SK-MEL-5 (cell line): ENCODE measurements at regions not wholly inside any gene's neighbourhood (a gene's known extent, or its start where the extent isn't known, plus 50 kb on each side); places are given as distances from the start of the nearest gene placed in this dataset.

Experiments
- DNase-seq: peaks from one replicate; pipeline ENCODE4 v3.0.0-alpha.2; 2016; ENCODE audit warnings: low read depth, low spot score
- in situ Hi-C: cut with HindIII; loops from 2 replicates; pipeline ENCODE4 v1.10.0; 2016; ENCODE audit warnings: low sequenced_read_pairs, high pct_unique_total_duplicates, low pct_unique_long_range_greater_than_20kb

DNA sequence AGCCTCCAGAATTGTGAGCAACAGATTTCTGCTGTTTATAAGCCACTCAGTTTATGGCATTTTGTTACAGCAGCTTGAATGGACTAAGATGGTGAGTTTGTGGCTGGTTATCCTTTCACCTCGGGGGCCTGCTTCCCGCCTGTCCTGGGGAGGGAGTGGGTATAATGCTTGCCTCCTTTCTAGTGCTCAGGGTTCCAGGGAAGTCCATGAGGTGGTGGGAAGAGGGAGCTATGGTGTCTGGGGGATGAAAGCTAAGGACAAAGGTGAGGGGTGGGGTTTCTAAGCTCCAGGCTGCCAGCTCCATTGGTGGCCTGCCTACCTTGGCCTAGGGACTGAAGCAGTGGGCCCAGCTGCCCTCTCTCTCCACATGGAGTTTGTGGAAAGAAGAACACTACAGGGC lies 50.2 kb upstream of the SDK2 start:
- in situ Hi-C loops: no loop called here
- no peak for DNase-seq

DNA sequence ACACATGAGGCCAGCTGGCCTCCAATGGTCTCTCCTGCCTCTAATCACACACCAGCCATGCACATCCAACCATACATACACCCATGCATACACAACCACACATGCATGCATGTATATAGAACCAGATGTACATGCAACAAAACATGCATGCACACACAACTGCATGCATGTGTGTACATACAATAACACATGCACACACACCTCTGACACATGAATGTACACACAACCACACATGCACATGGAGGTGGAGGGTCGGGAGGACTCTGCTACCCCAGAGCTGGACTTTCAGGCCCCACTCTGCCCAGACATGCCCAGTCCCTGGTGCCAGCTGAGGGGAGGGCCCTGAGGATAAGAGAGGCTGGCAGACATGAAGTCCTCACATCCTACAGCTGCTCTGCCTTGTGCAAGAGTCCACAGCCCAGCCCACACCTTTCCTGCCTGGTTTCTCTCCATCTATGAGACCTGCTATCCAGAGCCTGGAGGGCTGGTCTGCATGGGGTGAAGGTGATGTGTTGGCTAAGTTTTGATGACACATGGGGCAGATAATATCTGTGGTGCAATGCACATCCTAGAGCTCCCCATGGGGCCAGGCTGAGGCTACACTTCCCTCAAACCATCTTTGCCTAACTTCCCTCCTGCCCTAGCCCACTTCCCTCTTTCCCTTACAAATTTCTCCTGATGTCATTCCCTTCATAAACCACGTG lies 50.9 kb upstream of the SDK2 start:
- in situ Hi-C loops: no loop called here
- no peak for DNase-seq

DNA sequence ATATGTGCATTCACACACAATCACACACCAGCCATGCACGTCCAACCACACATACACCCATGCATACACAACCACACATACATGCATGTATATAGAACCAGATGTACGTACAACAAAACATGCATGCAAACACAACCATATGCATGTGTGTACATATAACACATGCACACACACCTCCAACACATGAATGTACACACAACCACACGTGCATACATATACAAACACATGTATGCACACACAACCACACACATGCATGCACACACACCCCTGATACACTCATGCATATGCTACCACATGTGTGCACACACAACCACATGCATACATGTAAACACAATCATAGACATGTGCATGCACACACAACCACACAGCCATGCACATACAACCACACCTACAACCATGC lies 52.0 kb upstream of the SDK2 start:
- no peak for DNase-seq
- in situ Hi-C loops: no loop called here

DNA sequence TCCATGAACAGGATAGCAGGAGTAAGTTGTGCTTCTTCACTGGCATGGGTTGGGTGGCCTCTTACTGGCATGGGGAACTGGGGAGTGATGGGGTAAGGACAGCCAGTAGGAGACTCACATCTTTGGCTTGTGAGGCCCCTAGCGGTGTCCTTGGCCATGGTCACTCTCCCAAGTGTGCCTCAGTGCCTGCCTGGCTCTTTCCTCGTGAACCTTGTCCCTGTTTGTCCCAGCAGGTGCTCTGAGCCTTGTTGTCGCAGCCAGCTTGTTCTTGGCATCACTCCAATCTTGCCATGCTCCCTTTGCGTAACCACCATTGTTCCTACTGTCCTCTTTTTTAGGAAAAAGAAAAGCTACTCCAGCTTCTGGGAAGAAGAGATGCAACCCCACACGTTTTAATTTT lies 53.6 kb upstream of the SDK2 start:
- in situ Hi-C loops: no loop called here
- peak; percentile 57 for DNase-seq

DNA sequence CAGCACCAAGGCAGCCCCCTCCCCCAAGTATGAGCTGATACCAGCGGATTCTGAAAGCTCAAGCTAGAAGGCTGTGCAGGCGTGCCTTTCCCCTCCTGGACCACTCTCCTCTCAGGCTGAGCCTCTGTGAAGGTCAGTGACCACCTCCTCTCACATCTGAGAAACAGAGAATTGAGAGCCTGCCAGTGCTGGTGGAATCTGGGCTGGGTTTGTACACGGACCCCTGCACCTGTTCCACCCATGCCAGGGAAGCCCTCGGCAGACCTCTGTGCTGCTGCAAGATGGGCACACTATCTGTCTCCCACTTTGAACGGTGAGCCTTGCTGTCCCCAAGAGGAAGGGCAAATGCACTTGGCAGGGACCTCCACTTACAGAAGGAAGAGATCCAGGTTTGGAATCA lies 54.7 kb upstream of the SDK2 start:
- in situ Hi-C loops: no loop called here

DNA sequence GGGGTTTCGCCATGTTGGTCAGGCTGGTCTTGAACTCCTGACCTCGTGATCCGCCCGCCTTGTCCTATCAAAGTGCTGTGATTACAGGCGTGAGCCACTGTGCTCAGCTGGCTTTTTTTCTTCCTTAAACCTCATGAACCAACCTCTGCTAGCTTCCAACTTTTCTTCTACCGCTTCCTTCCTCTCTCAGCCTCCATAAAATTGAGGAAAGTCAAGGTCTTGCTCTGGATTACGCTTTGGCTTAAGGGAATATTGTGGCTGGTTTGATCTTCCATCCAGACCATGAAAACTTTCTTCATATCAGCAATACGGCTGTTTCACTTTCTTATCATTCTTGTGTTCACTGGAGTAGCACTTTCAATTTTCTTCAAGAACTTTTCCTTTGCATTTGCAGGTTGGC lies 57.5 kb upstream of the SDK2 start:
- in situ Hi-C loops: no loop called here
- no peak for DNase-seq

More for the DNA sequence above, 54.7 kb upstream of the SDK2 start:
- no peak for DNase-seq

DNA sequence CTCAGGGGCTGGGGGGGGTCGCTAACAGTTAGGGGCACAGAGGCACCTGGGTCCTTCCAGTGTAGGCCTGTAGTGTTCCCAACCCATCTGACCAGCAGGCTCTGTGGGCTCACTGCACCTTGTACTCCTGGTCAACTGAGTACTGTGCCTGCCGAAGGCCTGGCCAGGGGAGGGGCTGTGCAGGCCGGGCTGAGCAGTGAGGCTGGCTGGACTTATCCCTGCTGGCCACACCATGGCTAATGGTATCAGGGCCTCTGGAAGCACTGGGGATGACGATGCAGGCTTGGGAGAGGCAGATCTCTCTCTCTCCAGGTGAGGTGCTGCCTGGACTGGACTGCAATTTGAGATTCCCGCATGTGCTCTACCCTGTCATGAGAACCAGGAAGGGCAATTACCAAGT lies 58.9 kb upstream of the SDK2 start:
- in situ Hi-C loops: no loop called here
- no peak for DNase-seq

DNA sequence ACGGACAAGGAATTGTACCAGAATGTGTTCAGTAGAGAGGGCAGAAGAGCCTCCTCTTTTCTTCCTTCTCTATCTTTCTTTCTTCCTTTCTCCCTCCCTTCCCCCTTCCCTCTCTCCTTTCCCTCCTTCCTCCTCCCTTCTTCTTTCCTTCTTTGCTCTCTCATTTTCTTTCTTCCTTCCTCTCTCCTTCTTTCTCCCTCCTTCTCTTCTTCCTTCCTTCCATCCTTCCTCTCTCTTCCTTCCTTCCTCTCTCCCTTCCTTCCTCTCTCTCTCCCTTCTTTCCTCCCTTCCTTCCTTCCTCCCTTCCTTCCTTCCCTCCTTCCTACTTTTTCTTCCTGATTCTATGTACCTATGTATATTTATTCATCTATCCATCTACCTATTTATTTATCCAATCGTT lies 59.7 kb upstream of the SDK2 start:
- DNase-seq: no peak
- in situ Hi-C loops: no loop called here

DNA sequence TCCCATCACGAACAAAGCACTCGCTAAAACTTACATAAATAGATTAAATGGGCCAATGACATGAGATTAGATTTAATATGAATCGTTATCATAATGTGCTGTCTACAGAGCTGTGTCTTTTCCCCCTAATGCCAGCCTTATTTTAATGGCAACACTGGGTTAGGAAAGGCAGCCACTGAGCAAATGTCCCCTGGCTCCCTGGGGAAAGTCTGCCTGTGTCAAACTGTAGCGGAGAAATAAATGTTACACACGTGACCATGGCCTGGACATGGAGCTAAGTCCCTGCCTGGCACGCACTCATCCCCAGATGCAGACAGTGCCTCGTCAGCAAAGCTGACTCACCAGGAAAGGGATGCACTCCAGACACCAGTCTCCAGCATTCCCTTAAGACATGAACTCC lies 61.3 kb upstream of the SDK2 start:
- in situ Hi-C loops: no loop called here
- no peak for DNase-seq

DNA sequence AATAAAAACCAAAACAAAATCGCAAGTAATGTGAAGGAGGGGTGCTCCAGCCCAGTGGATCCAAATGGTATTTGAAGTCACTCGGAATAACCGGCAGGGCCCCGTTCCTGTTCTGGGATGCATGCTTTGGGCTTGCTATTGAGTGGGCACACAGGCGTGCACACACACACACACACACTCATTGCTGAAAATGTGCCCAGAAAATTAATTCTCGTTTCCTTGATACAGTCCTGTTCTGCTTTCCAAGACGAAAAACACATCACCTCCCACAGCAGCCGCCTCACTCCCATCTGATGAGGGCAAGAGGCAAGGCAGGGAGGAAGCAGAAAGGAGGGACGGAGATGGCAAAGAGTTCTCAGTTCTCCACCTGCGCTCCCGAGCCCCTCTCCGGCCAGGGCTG lies 62.2 kb upstream of the SDK2 start:
- no peak for DNase-seq
- in situ Hi-C loops: no loop called here

DNA sequence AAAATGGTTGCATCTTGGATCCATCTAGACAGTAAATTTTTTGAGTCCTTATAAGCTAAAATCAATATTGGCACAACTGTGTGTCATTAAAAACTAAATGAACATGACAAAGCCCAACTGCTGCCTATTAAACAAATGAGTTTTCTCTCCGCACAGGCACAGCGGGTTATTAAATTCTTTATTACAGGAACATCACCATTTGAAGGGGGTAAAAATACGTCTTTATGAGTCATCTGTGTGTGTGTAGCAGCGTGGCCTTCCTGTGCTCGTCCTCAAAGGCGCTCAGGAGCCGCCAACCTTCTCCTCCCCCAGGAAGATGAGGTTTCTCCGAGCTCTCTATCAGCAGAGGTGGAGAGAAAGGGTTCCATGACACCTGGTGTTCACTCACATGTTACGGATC lies 62.6 kb upstream of the SDK2 start:
- DNase-seq: no peak
- in situ Hi-C loops: no loop called here

DNA sequence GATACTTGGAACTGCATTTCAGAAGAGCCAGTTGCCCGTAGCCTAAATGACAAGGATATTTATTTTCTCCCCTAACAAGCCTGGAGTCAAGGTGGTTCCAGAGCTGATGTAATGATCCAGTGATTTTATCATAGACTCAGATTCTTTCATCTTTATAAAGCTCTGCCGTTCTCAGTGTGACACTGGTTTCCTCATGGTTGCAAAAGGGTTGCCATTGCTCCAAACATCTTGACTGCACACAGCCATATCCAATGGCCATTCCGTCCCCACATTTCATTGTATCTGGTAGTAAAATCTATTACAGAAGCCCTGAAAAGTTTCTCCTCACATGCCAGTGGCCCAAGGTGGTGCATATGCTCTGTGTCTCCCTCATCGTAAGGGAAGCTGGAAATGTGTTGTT lies 63.1 kb upstream of the SDK2 start:
- in situ Hi-C loops: no loop called here
- DNase-seq: no peak

DNA sequence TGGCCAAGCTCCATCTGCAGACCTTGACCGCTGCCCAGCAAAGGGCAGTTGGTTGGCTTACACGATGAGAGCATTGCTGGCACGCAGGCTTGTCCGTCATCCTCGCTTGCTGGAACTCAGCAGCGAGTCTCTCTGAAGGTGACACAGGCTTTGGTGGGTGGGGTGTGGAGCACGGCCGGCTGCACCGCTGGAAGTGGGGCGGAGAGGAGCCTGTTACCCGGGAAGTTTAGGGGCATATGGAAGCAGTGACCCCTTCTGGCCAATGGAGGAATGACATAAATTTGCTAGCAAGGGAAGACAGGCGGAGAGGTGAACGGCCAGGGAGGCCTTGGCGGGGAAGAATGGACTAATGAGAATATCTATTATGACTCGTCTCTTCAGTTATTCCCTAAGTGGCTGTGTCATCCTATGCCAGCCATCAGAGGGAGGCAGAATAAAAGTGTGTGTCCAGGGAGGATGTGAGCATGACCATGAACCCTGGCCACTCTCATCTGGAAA lies 65.9 kb upstream of the SDK2 start:
- DNase-seq: peak; percentile 90
- in situ Hi-C loops: no loop called here

DNA sequence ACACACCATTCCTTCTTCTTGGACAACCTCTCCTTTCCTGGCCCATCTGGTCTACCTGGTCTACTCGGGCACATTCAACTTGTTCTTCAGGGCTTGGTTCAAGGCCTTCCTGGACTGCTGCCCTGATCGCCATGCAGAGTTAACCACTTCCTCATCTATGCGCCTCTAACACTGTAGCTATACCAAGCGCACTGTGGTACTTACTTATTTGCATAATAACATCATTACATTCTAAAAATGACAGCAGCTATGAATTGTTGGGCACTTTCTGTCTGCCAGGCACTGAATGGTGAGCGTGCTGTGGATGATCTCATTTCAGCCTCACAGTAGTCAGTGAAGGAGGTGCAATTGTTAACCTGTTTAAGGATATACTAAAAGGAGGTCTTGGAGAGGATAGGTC lies 66.9 kb upstream of the SDK2 start:
- in situ Hi-C loops: no loop called here
- no peak for DNase-seq

DNA sequence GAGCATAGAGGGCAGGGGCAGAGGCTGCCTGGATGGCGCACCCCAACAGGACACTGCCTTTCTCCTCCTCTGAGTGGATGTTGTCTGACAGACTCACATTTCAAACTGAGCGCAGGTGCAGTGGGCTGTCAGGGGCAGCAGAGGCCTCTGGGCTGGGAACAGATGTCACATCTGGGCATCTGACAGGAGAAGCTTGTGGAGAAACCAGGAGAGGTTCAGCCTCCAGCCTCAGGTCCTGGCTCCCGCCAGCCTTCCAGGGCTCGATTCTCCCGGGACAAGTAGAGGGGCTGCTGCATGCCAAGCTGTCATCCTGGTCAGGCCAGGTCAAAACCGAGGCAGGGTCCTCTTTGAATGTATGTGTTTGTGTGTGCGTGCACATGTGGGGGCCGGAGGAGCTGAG lies 67.7 kb upstream of the SDK2 start:
- no peak for DNase-seq
- in situ Hi-C loops: no loop called here

DNA sequence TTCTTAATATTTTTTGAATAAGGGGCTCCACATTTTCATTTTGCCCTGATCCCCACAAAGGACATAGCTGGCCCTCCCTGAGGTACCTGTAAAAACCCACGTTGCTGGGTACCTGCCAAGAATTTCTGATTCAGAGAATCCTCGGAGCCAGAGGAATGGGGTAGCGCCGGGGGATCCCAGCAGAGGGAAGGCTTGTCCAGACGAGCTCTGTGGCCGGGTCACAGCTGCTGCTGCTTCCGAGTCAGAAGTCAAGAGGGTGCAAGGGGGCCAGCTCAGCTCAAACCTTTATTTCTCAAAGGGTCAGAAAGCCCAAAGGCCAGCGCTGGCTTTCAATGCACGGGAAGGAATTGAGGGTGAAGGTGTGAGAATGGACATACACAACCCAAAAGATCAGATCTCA lies 68.9 kb upstream of the SDK2 start:
- no peak for DNase-seq
- in situ Hi-C loops: no loop called here

DNA sequence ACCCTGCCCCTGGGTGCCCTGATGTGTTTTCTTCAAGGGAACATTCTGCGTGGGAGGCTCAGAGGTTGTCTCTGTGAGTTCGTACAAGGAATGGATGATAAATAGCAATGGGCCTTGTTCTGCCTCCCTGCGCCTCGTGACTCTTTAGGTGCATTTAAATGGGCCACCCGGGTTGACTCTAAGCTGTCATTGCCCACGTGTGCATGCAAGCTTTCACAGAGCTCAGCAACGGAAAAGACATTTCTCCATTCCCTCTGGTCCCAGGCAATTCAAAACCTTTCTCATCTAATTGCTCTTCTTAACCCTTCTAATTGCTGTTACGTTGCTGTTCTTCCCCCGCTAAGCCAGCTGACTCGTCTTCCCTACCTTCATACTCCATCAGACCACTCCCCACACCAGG lies 71.5 kb upstream of the SDK2 start:
- DNase-seq: no peak
- in situ Hi-C loops: no loop called here

DNA sequence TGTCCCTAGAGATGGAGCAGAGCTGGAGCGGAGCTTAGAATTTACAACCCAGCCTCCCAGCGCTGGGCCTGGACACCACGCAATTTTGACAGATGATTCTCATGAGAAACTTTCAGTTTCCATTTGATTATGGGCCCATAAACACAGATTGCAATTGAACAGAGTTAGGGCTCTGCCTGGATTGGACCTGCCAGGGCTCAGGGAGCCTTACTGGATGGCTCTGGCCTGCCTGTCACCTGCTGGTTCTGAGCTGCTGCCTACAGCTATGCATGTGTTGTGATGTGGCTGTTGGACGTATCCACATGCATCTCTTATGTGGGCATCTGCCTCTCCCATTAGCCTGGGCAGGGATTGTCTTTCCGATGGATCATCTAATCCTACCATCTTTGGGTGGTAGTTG lies 73.4 kb upstream of the SDK2 start:
- in situ Hi-C loops: no loop called here
- DNase-seq: no peak

DNA sequence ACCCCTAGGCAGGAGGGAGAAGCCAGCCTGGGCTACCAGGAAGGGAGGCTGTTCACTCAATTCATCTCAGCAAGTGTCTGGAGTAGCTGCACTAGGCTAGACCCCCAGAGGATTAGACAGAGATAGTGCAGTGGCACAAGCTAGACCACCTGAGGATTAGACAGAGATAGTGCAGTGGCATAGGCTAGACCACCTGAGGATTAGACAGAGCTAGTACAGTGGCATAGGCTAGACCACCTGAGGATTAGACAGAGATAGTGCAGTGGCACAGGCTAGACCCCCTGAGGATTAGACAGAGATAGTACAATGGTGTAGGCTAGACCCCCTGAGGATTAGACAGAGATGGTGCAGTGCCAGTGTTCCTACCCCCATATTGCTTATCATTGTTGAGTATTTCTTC lies 74.1 kb upstream of the SDK2 start:
- DNase-seq: no peak
- in situ Hi-C loops: no loop called here

DNA sequence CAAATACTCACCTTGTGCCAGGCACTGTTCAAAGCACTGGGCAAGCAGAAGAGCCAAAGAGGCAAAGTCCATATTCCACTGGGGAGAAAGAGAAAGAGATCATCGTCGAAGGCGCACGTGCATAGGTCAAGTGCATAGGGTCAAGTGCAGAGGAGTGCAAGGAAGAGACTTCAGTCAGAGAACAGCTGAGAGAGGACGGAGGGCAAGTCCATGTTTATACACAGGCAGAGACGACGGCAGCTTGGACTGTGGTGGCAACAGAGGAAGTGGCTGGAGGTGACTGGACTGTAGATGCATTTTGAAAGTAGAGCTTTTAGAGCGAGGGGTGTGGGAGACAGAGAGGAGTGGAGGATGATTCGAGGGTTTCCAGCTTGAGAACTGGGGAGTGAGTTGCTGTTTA lies 74.7 kb upstream of the SDK2 start:
- no peak for DNase-seq
- in situ Hi-C loops: no loop called here
